Activated T-helper 9 cell treated with anti-CD3 and anti-CD28 coated beads, Interleukin-2, amount 50 U/mL, for 16 hours (primary cell): ENCODE measurements at regions not wholly inside any gene's neighbourhood (a gene's known extent, or its start where the extent isn't known, plus 50 kb on each side); places are given as distances from the start of the nearest gene placed in this dataset.

ENCODE experiments used
- DNase-seq: peaks from one replicate; pipeline ENCODE4 v3.0.0-alpha.2; 2020; ENCODE audit warnings: low read depth

GRCh38 chr20:40738976-40739375 is 49.9 kb upstream of the MAFB start:
- no peak for DNase-seq

- DNase-seq, result no peak
Measured at GRCh38 chr20:40739841-40740240, 50.8 kb upstream of the MAFB start.

- no peak for DNase-seq
Measured at GRCh38 chr20:40741507-40742106, 52.6 kb upstream of the MAFB start.

- DNase-seq, result no peak
Measured at GRCh38 chr20:40743141-40743775, 54.2 kb upstream of the MAFB start.

GRCh38 chr20:40744072-40744817 is 55.2 kb upstream of the MAFB start:
- DNase-seq, result no peak

- DNase-seq, result no peak
Measured at GRCh38 chr20:40744818-40745175, 55.8 kb upstream of the MAFB start.

GRCh38 chr20:40746251-40746650 is 57.2 kb upstream of the MAFB start:
- no peak for DNase-seq

GRCh38 chr20:40748182-40748581 is 59.1 kb upstream of the MAFB start:
- no peak for DNase-seq

- DNase-seq, result no peak
Measured at GRCh38 chr20:40749985-40750506, 61.0 kb upstream of the MAFB start.

- no peak for DNase-seq
Measured at GRCh38 chr20:40750541-40751035, 61.6 kb upstream of the MAFB start.

- DNase-seq, result no peak
Measured at GRCh38 chr20:40753472-40753871, 64.4 kb upstream of the MAFB start.

- no peak for DNase-seq
Measured at GRCh38 chr20:40754339-40754943, 65.4 kb upstream of the MAFB start.

- DNase-seq, result no peak
Measured at GRCh38 chr20:40757087-40757486, 68.1 kb upstream of the MAFB start.

- DNase-seq, result no peak
Measured at GRCh38 chr20:40758790-40759189, 69.8 kb upstream of the MAFB start.

- DNase-seq, result no peak
Measured at GRCh38 chr20:40760399-40760798, 71.4 kb upstream of the MAFB start.

GRCh38 chr20:40763646-40764295 is 74.7 kb upstream of the MAFB start:
- no peak for DNase-seq

- no peak for DNase-seq
Measured at GRCh38 chr20:40765814-40766480, 76.9 kb upstream of the MAFB start.

- no peak for DNase-seq
Measured at GRCh38 chr20:40766790-40767614, 78.0 kb upstream of the MAFB start.

GRCh38 chr20:40767615-40767924 is 78.5 kb upstream of the MAFB start:
- DNase-seq, result no peak

GRCh38 chr20:40768105-40768504 is 79.1 kb upstream of the MAFB start:
- no peak for DNase-seq
